ENCODE measurements at regions not wholly inside any gene's neighbourhood (a gene's known extent, or its start where the extent isn't known, plus 50 kb on each side); places are given as distances from the start of the nearest gene placed in this dataset.

DNA sequence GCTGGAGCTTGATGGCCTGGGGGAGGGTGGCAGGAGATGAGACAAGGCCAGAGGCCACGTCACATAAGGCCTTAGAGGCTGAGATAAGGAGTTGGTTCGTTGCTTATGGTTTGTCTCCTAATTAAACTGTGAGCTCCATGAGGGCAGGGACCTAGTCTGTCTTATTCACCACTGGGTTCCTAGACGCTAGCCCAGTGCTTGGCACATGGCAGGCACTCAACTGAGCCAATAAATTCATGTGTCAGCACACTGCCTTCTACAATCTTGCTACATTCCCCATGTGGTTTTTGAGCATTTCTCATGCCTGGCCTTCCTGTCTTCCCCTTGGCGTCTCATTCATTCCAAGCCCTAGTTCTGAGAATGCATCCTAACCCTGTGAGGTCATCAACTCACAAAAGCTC lies 92.5 kb upstream of the MED13L start:
- TF ChIP-seq POLR2AphosphoS5 (IDR thresholded peaks at IDR 0.05; ENCODE audit: borderline replicate concordance, low read depth, low read length) = no peak
- TF ChIP-seq EZH2 (IDR thresholded peaks at IDR 0.05) = no peak

Measured in SK-N-MC (cell line).